ENCODE measurements at regions not wholly inside any gene's neighbourhood (a gene's known extent, or its start where the extent isn't known, plus 50 kb on each side); places are given as distances from the start of the nearest gene placed in this dataset.
"Not testable (repeated sequence)": the region's sequence is repeated elsewhere in the genome, so short reads cannot be mapped to it uniquely, and the experiment has no call there.

DNA sequence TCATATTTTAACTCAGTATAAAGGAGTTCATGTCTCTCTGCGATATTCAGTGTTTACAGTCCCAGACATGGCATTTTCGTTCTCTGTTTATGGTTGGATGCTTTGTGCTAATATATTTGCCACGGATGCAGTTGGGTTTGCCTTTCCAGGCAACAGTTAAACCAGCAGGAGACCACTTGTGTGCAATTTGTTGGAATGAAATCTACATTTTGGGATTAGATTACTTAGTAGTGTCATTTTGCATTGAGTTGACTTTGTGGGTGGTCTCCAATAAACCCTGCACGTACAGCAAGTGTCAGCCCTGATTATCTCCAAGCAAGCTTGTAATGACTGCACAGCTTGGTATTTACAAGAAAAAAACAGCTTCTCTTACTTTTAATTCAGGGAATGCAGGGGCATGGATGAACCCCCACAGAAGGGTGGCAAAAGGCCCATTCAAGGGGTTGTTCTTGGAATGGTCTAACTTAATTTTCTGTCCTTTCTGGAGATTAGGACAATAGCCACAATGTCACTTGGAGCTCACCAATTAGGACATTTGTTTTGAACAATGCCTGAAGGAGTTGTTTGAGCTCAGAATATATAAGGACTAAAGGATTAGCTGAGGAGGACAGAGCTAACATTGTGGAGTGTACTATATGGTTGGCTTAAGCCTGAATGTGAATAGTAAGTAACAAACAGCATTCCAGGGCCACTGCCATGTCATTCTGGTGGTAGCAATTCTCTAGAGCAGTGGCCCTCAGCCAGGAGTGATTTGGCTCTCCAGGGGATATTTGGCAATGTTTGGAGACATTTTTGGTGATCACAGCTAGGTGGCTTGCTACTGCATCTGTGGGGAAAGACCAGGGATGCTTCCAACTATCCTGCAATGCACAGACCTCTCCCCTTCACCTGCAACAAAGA is 121.5 kb downstream of the SLC4A3 start:
- TF ChIP-seq, protein P1, sequence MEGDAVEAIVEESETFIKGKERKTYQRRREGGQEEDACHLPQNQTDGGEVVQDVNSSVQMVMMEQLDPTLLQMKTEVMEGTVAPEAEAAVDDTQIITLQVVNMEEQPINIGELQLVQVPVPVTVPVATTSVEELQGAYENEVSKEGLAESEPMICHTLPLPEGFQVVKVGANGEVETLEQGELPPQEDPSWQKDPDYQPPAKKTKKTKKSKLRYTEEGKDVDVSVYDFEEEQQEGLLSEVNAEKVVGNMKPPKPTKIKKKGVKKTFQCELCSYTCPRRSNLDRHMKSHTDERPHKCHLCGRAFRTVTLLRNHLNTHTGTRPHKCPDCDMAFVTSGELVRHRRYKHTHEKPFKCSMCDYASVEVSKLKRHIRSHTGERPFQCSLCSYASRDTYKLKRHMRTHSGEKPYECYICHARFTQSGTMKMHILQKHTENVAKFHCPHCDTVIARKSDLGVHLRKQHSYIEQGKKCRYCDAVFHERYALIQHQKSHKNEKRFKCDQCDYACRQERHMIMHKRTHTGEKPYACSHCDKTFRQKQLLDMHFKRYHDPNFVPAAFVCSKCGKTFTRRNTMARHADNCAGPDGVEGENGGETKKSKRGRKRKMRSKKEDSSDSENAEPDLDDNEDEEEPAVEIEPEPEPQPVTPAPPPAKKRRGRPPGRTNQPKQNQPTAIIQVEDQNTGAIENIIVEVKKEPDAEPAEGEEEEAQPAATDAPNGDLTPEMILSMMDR (IDR thresholded peaks at IDR 0.05), result no peak
- no peak for DNase-seq (ENCODE audit: low spot score)
- H3K4me3 ChIP-seq, result no peak overlapping the region
- no peak overlapping the region for H3K27ac ChIP-seq

DNA sequence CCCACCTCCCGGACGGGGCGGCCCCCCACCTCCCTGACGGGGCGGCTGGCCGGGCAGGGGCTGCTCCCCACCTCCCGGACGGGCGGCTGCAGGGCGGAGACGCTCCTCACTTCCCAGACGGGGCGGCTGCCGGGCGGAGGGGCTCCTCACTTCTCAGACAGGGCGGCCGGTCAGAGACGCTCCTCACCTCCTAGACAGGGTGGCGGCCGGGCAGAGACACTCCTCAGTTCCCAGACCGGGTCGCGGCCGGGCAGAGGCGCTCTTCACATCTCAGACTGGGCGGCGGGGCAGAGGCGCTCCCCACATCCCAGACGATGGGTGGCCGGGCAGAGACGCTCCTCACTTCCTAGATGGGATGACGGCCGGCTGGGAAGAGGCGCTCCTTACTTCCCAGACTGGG is 123.7 kb downstream of the SLC4A3 start:
- not testable (repeated sequence) for H3K4me3 ChIP-seq; H3K27ac ChIP-seq; DNase-seq (ENCODE audit: low spot score)

DNA sequence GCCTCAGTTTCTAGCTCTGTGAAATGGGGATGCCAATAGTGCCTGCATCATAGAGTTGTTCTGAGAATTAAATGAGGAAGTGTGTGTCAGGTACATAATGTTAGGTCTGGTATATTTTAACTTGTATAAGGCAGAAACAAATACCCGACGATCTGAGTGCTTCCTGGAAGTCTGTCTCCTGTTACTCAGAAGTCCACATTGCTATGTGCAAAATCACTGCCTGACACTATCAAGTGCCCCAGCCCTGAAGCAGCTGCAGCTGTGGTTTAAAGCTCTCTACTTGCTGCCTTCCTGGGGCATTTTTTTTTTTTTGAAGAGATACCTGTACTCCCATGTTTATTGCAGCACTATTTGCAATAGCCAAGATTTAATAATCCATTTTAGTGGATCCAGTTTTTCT is 125.3 kb downstream of the SLC4A3 start:
- DNase-seq (ENCODE audit: low spot score), result no peak
- H3K27ac ChIP-seq, result no peak overlapping the region
- H3K4me3 ChIP-seq, result no peak overlapping the region
- TF ChIP-seq, protein P1 (IDR thresholded peaks at IDR 0.05), result no peak

DNA sequence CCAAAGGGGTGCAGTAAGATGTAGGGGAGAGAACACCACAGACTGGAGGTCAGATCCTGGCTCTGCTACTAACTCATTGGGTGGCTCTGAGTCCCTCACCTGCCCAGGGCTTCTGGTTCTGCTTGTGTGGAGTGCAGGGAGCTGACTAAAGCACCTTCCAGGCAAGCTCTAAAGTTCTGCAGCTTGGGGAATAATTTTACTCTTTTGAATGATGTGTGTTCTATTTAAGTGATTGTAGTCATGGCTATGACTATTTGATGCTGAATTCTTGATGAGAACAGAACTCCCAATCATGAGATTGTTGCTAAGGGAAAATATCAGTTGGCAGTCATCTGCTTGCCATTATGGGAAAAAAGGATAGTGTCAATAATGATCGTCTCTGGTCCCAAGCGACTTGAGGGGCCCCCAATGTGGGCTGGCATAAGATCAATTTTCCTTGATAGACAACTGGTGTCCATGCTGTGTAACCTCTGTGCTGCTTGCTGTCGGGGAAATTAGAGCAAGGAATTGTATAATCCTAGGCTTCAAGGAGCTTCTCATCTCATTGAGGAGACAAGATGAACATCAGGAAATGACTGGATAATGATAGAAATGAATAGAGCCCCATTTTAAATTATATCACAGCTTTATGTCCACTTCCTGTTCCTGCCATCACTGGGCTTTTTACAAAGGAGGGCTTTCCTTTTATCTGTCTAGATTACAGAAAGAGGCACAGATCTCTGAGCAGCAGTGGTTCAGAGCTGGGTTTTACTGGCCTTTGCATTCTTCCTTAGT is 131.7 kb downstream of the SLC4A3 start:
- DNase-seq (ENCODE audit: low spot score), result no peak
- Histone ChIP-seq H3K27ac (no peak overlapping the region), H3K4me3 (no peak overlapping the region)
- TF ChIP-seq, protein P1 (IDR thresholded peaks at IDR 0.05), result no peak

DNA sequence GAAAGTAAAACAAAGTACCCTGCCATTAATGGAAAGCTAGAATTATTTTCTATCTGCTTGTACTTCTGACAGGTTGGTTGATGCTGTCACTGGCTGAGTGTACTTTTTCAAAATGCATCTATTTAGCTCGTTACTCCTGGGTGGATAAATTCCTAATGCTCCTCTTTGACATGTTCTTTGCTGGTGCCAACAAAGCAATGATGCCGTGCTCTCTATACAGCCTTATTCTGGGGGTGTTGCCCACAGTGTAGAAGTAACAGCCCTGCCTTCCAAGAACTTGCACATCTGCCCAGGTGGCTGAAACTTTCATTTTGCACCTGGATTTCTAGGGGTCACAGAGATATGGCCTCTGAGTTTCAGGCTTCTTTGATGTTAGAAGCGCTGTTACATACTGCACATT is 132.4 kb downstream of the SLC4A3 start:
- TF ChIP-seq, protein P1 (IDR thresholded peaks at IDR 0.05), result no peak
- Histone ChIP-seq H3K27ac (no peak overlapping the region), H3K4me3 (no peak overlapping the region)
- DNase-seq (ENCODE audit: low spot score), result no peak

DNA sequence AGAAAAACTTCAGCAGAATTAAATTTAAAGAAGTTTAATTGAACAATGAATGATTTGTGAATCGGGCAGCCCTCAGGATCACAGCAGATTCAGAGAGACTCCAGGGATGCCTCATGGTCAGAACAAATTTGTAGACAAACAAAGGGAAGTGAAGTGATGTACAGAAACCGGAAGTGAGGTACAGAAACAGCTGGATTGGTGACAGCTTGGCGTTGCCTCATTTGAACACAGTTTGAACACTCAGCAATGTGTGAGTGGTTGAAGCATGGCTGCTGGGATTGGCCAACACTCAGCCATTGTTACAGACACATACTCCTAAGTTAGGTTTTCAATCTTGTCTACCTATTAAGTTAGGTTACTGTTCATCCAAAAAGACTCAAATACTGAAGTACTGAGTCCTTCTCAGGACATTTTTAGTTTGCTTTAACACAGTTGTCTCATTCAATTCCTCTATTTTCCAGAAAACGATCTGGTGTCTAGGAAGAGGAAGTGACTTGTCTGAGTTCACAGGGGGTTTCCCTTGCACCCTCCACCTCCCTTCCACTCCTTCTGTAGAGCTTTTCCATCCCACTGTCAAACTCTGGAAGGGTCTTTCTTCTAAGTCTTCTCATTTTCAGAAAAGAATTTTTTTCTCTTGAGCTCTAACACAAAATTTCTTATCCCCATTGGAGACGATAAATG is 137.9 kb downstream of the SLC4A3 start:
- no peak for DNase-seq (ENCODE audit: low spot score)
- H3K27ac ChIP-seq, result no peak overlapping the region

DNA sequence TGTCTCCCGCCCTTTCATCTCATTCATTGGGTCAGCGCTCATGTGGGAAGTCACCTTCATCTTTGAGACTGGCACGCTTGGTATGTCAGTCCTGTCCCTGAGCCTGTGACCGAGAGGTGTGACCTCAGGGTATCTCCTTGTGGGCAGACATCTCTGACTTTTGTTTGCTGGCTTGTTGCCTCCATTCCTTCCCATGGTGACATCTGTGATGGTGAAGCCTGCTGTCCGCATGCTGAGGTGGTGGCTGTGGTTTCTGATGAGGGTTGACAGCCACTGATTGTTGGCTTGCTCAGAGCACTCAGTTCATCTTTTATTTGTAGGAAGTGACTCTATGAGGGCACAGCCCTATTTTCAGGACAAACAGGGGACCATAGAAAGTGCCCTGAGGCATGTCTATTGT is 139.2 kb downstream of the SLC4A3 start:
- DNase-seq (ENCODE audit: low spot score), result no peak
- TF ChIP-seq, protein P1 (IDR thresholded peaks at IDR 0.05), result no peak
- H3K27ac ChIP-seq, result no peak overlapping the region
- H3K4me3 ChIP-seq, result no peak overlapping the region

More for the DNA sequence above, 137.9 kb downstream of the SLC4A3 start:
- no peak overlapping the region for H3K4me3 ChIP-seq
- TF ChIP-seq, protein P1 (IDR thresholded peaks at IDR 0.05), result no peak
